H9 (cell line): ENCODE measurements at regions not wholly inside any gene's neighbourhood (a gene's known extent, or its start where the extent isn't known, plus 50 kb on each side); places are given as distances from the start of the nearest gene placed in this dataset.
"Not testable (repeated sequence)": the region's sequence is repeated elsewhere in the genome, so short reads cannot be mapped to it uniquely, and the experiment has no call there.

Source experiments
- DNase-seq: peaks from one replicate; pipeline ENCODE4 v3.0.0-alpha.2; 2017
- H2AFZ ChIP-seq: one replicate; pipeline ENCODE4 v1.6.1; 2013; ENCODE audit warnings: mild to moderate bottlenecking, low read length, control low read depth, moderate library complexity
- H2AK5ac ChIP-seq: 2 replicates; pipeline ENCODE4 v1.6.1; 2013; ENCODE audit warnings: low read length, control low read depth, mixed read lengths; ENCODE audit not compliant: insufficient read length
- H2BK120ac ChIP-seq: one replicate; pipeline ENCODE4 v1.6.1; 2013; ENCODE audit warnings: low read depth, mild to moderate bottlenecking, low read length, control low read depth, inconsistent platforms; ENCODE audit not compliant: poor library complexity, severe bottlenecking
- H2BK12ac ChIP-seq: 2 replicates; pipeline ENCODE4 v1.6.1; 2013; ENCODE audit warnings: low read length, control low read depth, mixed read lengths, low read depth; ENCODE audit not compliant: insufficient read length
- H2BK15ac ChIP-seq: 2 replicates; pipeline ENCODE4 v1.6.1; 2013; ENCODE audit warnings: low read depth, low read length, control low read depth
- H2BK20ac ChIP-seq: one replicate; pipeline ENCODE4 v1.6.1; 2013; ENCODE audit warnings: low read depth, mild to moderate bottlenecking, low read length, control low read depth, inconsistent platforms; ENCODE audit not compliant: poor library complexity, severe bottlenecking
- H2BK5ac ChIP-seq: 2 replicates; pipeline ENCODE4 v1.6.1; 2013; ENCODE audit warnings: low read length, control low read depth, mixed read lengths; ENCODE audit not compliant: insufficient read length
- H3K14ac ChIP-seq: 2 replicates; pipeline ENCODE4 v1.6.1; 2013; ENCODE audit warnings: low read length, control low read depth; ENCODE audit not compliant: insufficient read depth
- H3K18ac ChIP-seq: 2 replicates; pipeline ENCODE4 v1.6.1; 2013; ENCODE audit warnings: low read depth, mild to moderate bottlenecking, mixed read lengths, low read length, control low read depth; ENCODE audit not compliant: insufficient read length
- H3K23ac ChIP-seq: 2 replicates; pipeline ENCODE4 v1.6.1; 2013; ENCODE audit warnings: low read length, control low read depth, mixed read lengths, low read depth; ENCODE audit not compliant: insufficient read length
- H3K23me2 ChIP-seq: 2 replicates; pipeline ENCODE4 v1.6.1; 2013; ENCODE audit warnings: low read depth, mild to moderate bottlenecking, mixed read lengths, low read length, control low read depth; ENCODE audit not compliant: insufficient read length, poor library complexity, severe bottlenecking
- H3K27ac ChIP-seq: 2 replicates; pipeline ENCODE4 v1.5.1; 2013; ENCODE audit warnings: low read length, control low read depth, mixed read lengths, low read depth; ENCODE audit not compliant: insufficient read length
- H3K27me3 ChIP-seq: 2 replicates; pipeline ENCODE4 v1.6.1; 2013; ENCODE audit warnings: low read length, control low read depth, inconsistent platforms; ENCODE audit not compliant: insufficient read depth
- H3K4ac ChIP-seq: 2 replicates; pipeline ENCODE4 v1.6.1; 2013; ENCODE audit warnings: low read depth, mild to moderate bottlenecking, control low read depth, inconsistent platforms, low read length, moderate library complexity
- H3K4me1 ChIP-seq: 2 replicates; pipeline ENCODE4 v1.6.1; 2013; ENCODE audit warnings: low read length, control low read depth, inconsistent platforms; ENCODE audit not compliant: insufficient read depth
- H3K4me2 ChIP-seq: 2 replicates; pipeline ENCODE4 v1.6.1; 2013; ENCODE audit warnings: low read length, control low read depth, mixed read lengths; ENCODE audit not compliant: insufficient read length, insufficient read depth
- H3K56ac ChIP-seq: 2 replicates; pipeline ENCODE4 v1.6.1; 2013; ENCODE audit warnings: low read depth, mild to moderate bottlenecking, mixed read lengths, low read length, control low read depth; ENCODE audit not compliant: insufficient read length
- H3K79me1 ChIP-seq: 2 replicates; pipeline ENCODE4 v1.6.1; 2013; ENCODE audit warnings: low read depth, mild to moderate bottlenecking, moderate library complexity, low read length, control low read depth, inconsistent platforms; ENCODE audit not compliant: insufficient read depth, poor library complexity, severe bottlenecking
- H3K79me2 ChIP-seq: 2 replicates; pipeline ENCODE4 v1.6.1; 2013; ENCODE audit warnings: low read length, control low read depth, inconsistent platforms; ENCODE audit not compliant: insufficient read depth
- H3K9ac ChIP-seq: 2 replicates; pipeline ENCODE4 v1.6.1; 2013; ENCODE audit warnings: low read length, control low read depth, mixed read lengths; ENCODE audit not compliant: insufficient read length; ENCODE audit errors: extremely low read depth
- H3K9me3 ChIP-seq: one replicate; pipeline ENCODE4 v1.6.1; 2013; ENCODE audit warnings: low read depth, low read length, inconsistent platforms; ENCODE audit not compliant: control insufficient read depth
- H3T11ph ChIP-seq: one replicate; pipeline ENCODE4 v1.6.1; 2013; ENCODE audit warnings: mild to moderate bottlenecking, low read length, control low read depth, inconsistent platforms
- H4K20me1 ChIP-seq: one replicate; pipeline ENCODE4 v1.6.1; 2013; ENCODE audit not compliant: control insufficient read depth, insufficient read length, insufficient read depth
- H4K5ac ChIP-seq: 2 replicates; pipeline ENCODE4 v1.6.1; 2013; ENCODE audit warnings: low read depth, mild to moderate bottlenecking, mixed read lengths, low read length, control low read depth; ENCODE audit not compliant: insufficient read length
- H4K8ac ChIP-seq: replicated peaks from 2 replicates; pipeline ENCODE4 v1.6.1; 2013; ENCODE audit warnings: low read length, control low read depth, mixed read lengths, low read depth; ENCODE audit not compliant: insufficient read length
- H4K91ac ChIP-seq: 2 replicates; pipeline ENCODE4 v1.6.1; 2013; ENCODE audit warnings: low read depth, mild to moderate bottlenecking, moderate library complexity, mixed read lengths, low read length, control low read depth; ENCODE audit not compliant: insufficient read length
- H3K27ac Mint-ChIP-seq, 3 experiments: 2 replicates in 2 of 3; 3 replicates in 1 of 3; pipeline ENCODE4 v1.8.0; 2020 to 2021; ENCODE audit warnings: mixed read lengths in 3 of 3, mild to moderate bottlenecking in 1 of 3, moderate library complexity in 1 of 3
- H3K27me3 Mint-ChIP-seq: 2 replicates; pipeline ENCODE4 v1.8.0; 2021; ENCODE audit warnings: low read depth, mild to moderate bottlenecking, moderate library complexity, mixed read lengths
- H3K36me3 Mint-ChIP-seq, 3 experiments: 2 replicates in 2 of 3; 3 replicates in 1 of 3; pipeline ENCODE4 v1.8.0; 2020 to 2021; ENCODE audit warnings: low read depth in 3 of 3, mixed read lengths in 3 of 3; ENCODE audit not compliant: insufficient read depth in 1 of 3
- H3K4me1 Mint-ChIP-seq, 2 experiments: 2 replicates each; pipeline ENCODE4 v1.8.0; 2020; ENCODE audit warnings: mixed read lengths in 2 of 2
- H3K4me3 Mint-ChIP-seq, 2 experiments: 2 replicates in 1 of 2; 3 replicates in 1 of 2; pipeline ENCODE4 v1.8.0; 2020 to 2021; ENCODE audit warnings: mild to moderate bottlenecking in 2 of 2, mixed read lengths in 2 of 2, moderate library complexity in 1 of 2
- H3K9me3 Mint-ChIP-seq, 2 experiments: 2 replicates in 1 of 2; 3 replicates in 1 of 2; pipeline ENCODE4 v1.8.0; 2020; ENCODE audit warnings: mild to moderate bottlenecking in 2 of 2, mixed read lengths in 2 of 2, moderate library complexity in 1 of 2
- CTCF ChIP-seq: fragments of 200-600 bp; sonication (generic); conservative IDR thresholded peaks from 3 replicates; pipeline ENCODE4 v1.8.0; 2021; ENCODE audit warnings: antibody characterized with exemption, mild to moderate bottlenecking
- WGBS: extraction: QIAGEN DNeasy Blood & Tissue Kit; methylation state at CpG from one replicate; pipeline ENCODE4 v1.1.7; 2013; ENCODE audit warnings: missing lambda C conversion rate, low lambda C conversion rate, mixed read lengths; ENCODE audit not compliant: insufficient read length; ENCODE audit errors: extremely low coverage; 5-methylcytosine and 5-hydroxymethylcytosine counted together

- H2BK5ac ChIP-seq: no peak overlapping the region
- H2BK15ac ChIP-seq: no peak overlapping the region
- Mint-ChIP-seq H3K27me3 (no peaks in the 10 kb centered on the region), H3K9me3 (peaks cover 7 to 8% of the 10 kb centered on the region in 2 experiments), H3K4me3 (no peak overlapping the region), H3K27ac (no peak overlapping the region), H3K4me1 (peaks cover 2 to 3% of the 10 kb centered on the region in 2 experiments), H3K36me3 (peaks cover 0 to 8% (median 0%) of the 10 kb centered on the region in 3 experiments; a peak in 3 of 7 replicates)
- no peak overlapping the region for H4K5ac ChIP-seq
- H3T11ph ChIP-seq: no peak overlapping the region
- H4K91ac ChIP-seq: no peak overlapping the region
- no peak overlapping the region for H3K14ac ChIP-seq
- H3K9me3 ChIP-seq: no peaks in the 10 kb centered on the region
- H3K4me2 ChIP-seq: no peak overlapping the region
- no peak overlapping the region for H4K8ac ChIP-seq
- H4K20me1 ChIP-seq: no peaks in the 10 kb centered on the region
- WGBS: no CpG with 5 or more reads among the region's 1 CpG
- H3K23me2 ChIP-seq: no peaks in the 10 kb centered on the region
- TF ChIP-seq CTCF: peak; percentile 63
- DNase-seq: peak; percentile 65
- no peak overlapping the region for H3K18ac ChIP-seq
- H3K23ac ChIP-seq: no peak overlapping the region
- H3K56ac ChIP-seq: no peak overlapping the region
- no peaks in the 10 kb centered on the region for H3K79me2 ChIP-seq
- H3K27ac ChIP-seq: no peak overlapping the region
- H2BK120ac ChIP-seq: no peak overlapping the region
- H3K4ac ChIP-seq: no peak overlapping the region
- H3K9ac ChIP-seq: no peak overlapping the region
- H3K27me3 ChIP-seq: no peaks in the 10 kb centered on the region
- H2BK20ac ChIP-seq: no peak overlapping the region
- no peaks in the 10 kb centered on the region for H3K79me1 ChIP-seq
- H2BK12ac ChIP-seq: no peak overlapping the region
- no peak overlapping the region for H2AK5ac ChIP-seq
- no peaks in the 10 kb centered on the region for H3K4me1 ChIP-seq
- H2AFZ ChIP-seq: no peak overlapping the region
These were observed 78.7 kb upstream of the RGPD5 start for GRCh38 chr2:109715313-109715805.

DNA sequence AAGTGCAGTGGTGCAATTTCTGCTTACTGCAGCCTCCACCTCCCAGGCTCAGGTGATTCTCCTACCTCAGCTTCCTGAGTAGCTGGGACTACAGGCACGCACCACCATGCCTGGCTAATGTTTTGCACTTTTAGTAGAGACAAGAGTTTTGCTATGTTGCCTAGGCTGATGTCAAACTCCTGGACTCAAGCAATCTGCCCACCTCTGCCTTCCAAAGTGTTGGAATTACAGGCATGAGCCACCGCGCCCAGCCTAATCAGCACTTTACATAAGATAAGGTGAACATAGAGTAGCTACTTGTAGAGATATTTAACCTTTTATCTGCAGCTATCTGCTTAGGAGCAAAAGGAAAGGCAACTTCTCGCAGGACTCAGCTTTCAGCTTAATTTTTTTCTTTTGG lies 77.5 kb upstream of the RGPD5 start:
- not testable (repeated sequence) for H2BK15ac ChIP-seq, H3K4me2 ChIP-seq, H2AK5ac ChIP-seq, H3K79me1 ChIP-seq, H3K18ac ChIP-seq, H3K23me2 ChIP-seq, H3K27ac Mint-ChIP-seq, H3K27me3 ChIP-seq, H3K27me3 Mint-ChIP-seq, H3K56ac ChIP-seq, H3K23ac ChIP-seq, H3K27ac ChIP-seq, H2BK5ac ChIP-seq, H4K91ac ChIP-seq, H3K79me2 ChIP-seq, H2BK12ac ChIP-seq, H2BK20ac ChIP-seq, H4K8ac ChIP-seq, H3K9ac ChIP-seq, H2BK120ac ChIP-seq, H2AFZ ChIP-seq, H3K9me3 Mint-ChIP-seq, H3K4me1 ChIP-seq, DNase-seq, H3K4me1 Mint-ChIP-seq, H3K4me3 Mint-ChIP-seq, H3K14ac ChIP-seq, H3K36me3 Mint-ChIP-seq, H4K5ac ChIP-seq, H4K20me1 ChIP-seq, H3K9me3 ChIP-seq, H3T11ph ChIP-seq, H3K4ac ChIP-seq
- no CpG with 5 or more reads among the region's 4 CpGs for WGBS
